Activated B cell treated with CpG ODN at 0.5 μM for 24 hours (primary cell): ENCODE measurements at regions not wholly inside any gene's neighbourhood (a gene's known extent, or its start where the extent isn't known, plus 50 kb on each side); places are given as distances from the start of the nearest gene placed in this dataset.

Source experiments
- ATAC-seq: fragments of 200-7000 bp; cut with Tn5 transposase; one replicate; pipeline ENCODE4 v1.10.0; 2021; ENCODE audit warnings: low read depth, mild to moderate bottlenecking, moderate library complexity
- CTCF ChIA-PET: fragments of 350-600 bp; sonication (Branson Sonifier 250); formaldehyde crosslinking; loops from one replicate; lab custom pipeline; 2021; ENCODE audit warnings: antibody characterized with exemption; lab: Charles Lee
- POLR2A ChIA-PET: fragments of 350-600 bp; sonication (Branson Sonifier 250); formaldehyde crosslinking; loops from one replicate; lab custom pipeline; 2021; ENCODE audit warnings: antibody characterized with exemption; lab: Charles Lee
- DNase-seq: peaks from one replicate; pipeline ENCODE4 v3.0.0; 2022
- H3K27ac Mint-ChIP-seq: one replicate; pipeline ENCODE4 v1.8.0; 2020; ENCODE audit warnings: mixed read lengths
- H3K27me3 Mint-ChIP-seq: one replicate; pipeline ENCODE4 v1.8.0; 2021; ENCODE audit warnings: mixed read lengths
- H3K36me3 Mint-ChIP-seq: one replicate; pipeline ENCODE4 v1.8.0; 2021; ENCODE audit warnings: low read depth, mixed read lengths
- H3K4me1 Mint-ChIP-seq: one replicate; pipeline ENCODE4 v1.8.0; 2021; ENCODE audit warnings: mixed read lengths
- H3K4me3 Mint-ChIP-seq: one replicate; pipeline ENCODE4 v1.8.0; 2020; ENCODE audit warnings: mild to moderate bottlenecking, mixed read lengths
- H3K9me3 Mint-ChIP-seq: one replicate; pipeline ENCODE4 v1.8.0; 2020; ENCODE audit warnings: mixed read lengths
- CTCF ChIP-seq: fragments of 200-600 bp; IDR thresholded peaks from one replicate; pipeline ENCODE4 v1.8.0; 2022; ENCODE audit warnings: antibody characterized with exemption, mild to moderate bottlenecking
- intact Hi-C: fragments of 100-400 bp; cut with micrococcal nuclease; formaldehyde crosslinking; loops from one replicate; pipeline ENCODE4 v1.15.1; 2024

GRCh38 chr1:208456487-208456886 is 212.3 kb upstream of the PLXNA2 start:
- ChIA-PET CTCF (no interaction called here), POLR2A (no interaction called here)
- peaks cover 5% of the 10 kb centered on the region for H3K9me3 Mint-ChIP-seq
- TF ChIP-seq CTCF, result no peak
- no peak overlapping the region for H3K4me3 Mint-ChIP-seq
- H3K27me3 Mint-ChIP-seq, result peaks cover under 1% of the 10 kb centered on the region
- intact Hi-C loops, result no loop called here
- no peak for DNase-seq
- H3K4me1 Mint-ChIP-seq, result no peaks in the 10 kb centered on the region
- no peaks in the 10 kb centered on the region for H3K36me3 Mint-ChIP-seq
- no peak for ATAC-seq
- no peak overlapping the region for H3K27ac Mint-ChIP-seq

- H3K4me3 Mint-ChIP-seq, result no peak overlapping the region
These were observed 216.6 kb upstream of the PLXNA2 start for GRCh38 chr1:208460823-208461222.

GRCh38 chr1:208461680-208462079 is 217.5 kb upstream of the PLXNA2 start:
- POLR2A ChIA-PET, result no interaction called here
- TF ChIP-seq CTCF, result no peak

More at GRCh38 chr1:208460823-208461222, 216.6 kb upstream of the PLXNA2 start:
- Mint-ChIP-seq H3K9me3 (peaks cover 5% of the 10 kb centered on the region), H3K36me3 (no peaks in the 10 kb centered on the region), H3K27me3 (no peaks in the 10 kb centered on the region), H3K27ac (no peak overlapping the region), H3K4me1 (no peaks in the 10 kb centered on the region)
- ChIA-PET CTCF (no interaction called here), POLR2A (no interaction called here)
- DNase-seq (no peak), ATAC-seq (no peak)
- TF ChIP-seq CTCF, result no peak
- intact Hi-C loops, result no loop called here

GRCh38 chr1:208462761-208463160 is 218.6 kb upstream of the PLXNA2 start:
- Mint-ChIP-seq H3K4me3 (no peak overlapping the region), H3K27me3 (no peaks in the 10 kb centered on the region), H3K27ac (no peak overlapping the region), H3K4me1 (no peaks in the 10 kb centered on the region), H3K9me3 (no peaks in the 10 kb centered on the region), H3K36me3 (no peaks in the 10 kb centered on the region)
- ATAC-seq (no peak), DNase-seq (no peak)
- intact Hi-C loops, result no loop called here
- no peak for TF ChIP-seq CTCF
- CTCF ChIA-PET, result no interaction called here
- POLR2A ChIA-PET, result no interaction called here

More at GRCh38 chr1:208461680-208462079, 217.5 kb upstream of the PLXNA2 start:
- Mint-ChIP-seq H3K4me3 (no peak overlapping the region), H3K27ac (no peak overlapping the region), H3K36me3 (no peaks in the 10 kb centered on the region), H3K4me1 (no peaks in the 10 kb centered on the region), H3K27me3 (no peaks in the 10 kb centered on the region), H3K9me3 (peaks cover 4% of the 10 kb centered on the region)
- CTCF ChIA-PET, result no interaction called here
- intact Hi-C loops, result no loop called here
- ATAC-seq (no peak), DNase-seq (no peak)

- TF ChIP-seq CTCF, result no peak
- intact Hi-C loops, result no loop called here
- Mint-ChIP-seq H3K4me1 (no peaks in the 10 kb centered on the region), H3K27ac (no peak overlapping the region), H3K36me3 (no peaks in the 10 kb centered on the region), H3K4me3 (no peak overlapping the region), H3K9me3 (no peaks in the 10 kb centered on the region), H3K27me3 (no peaks in the 10 kb centered on the region)
- no peak for DNase-seq
- no peak for ATAC-seq
- ChIA-PET POLR2A (no interaction called here), CTCF (no interaction called here)
These were observed 221.1 kb upstream of the PLXNA2 start for GRCh38 chr1:208465266-208465665.
